IPS DF 4.7 (cell line): ENCODE measurements at regions not wholly inside any gene's neighbourhood (a gene's known extent, or its start where the extent isn't known, plus 50 kb on each side); places are given as distances from the start of the nearest gene placed in this dataset.

Source experiments
- DNase-seq: peaks from one replicate; pipeline ENCODE4 v3.0.0-alpha.2; 2013; ENCODE audit warnings: low spot score; ENCODE audit errors: extremely low read depth

GRCh38 chr2:226531061-226531810 is 268.4 kb downstream of the IRS1 start:
- no peak for DNase-seq

GRCh38 chr2:226529556-226529955 is 270.1 kb downstream of the IRS1 start:
- DNase-seq, result no peak

GRCh38 chr2:226526716-226527115 is 272.9 kb downstream of the IRS1 start:
- no peak for DNase-seq

- no peak for DNase-seq
Measured at GRCh38 chr2:226524381-226524843, 275.2 kb downstream of the IRS1 start.

GRCh38 chr2:226520723-226521122 is 278.9 kb downstream of the IRS1 start:
- no peak for DNase-seq

GRCh38 chr2:226515344-226516055 is 284.1 kb downstream of the IRS1 start:
- DNase-seq, result no peak

GRCh38 chr2:226514895-226515294 is 284.7 kb downstream of the IRS1 start:
- no peak for DNase-seq

GRCh38 chr2:226511311-226511710 is 288.3 kb downstream of the IRS1 start:
- DNase-seq, result no peak

GRCh38 chr2:226508683-226509082 is 290.9 kb downstream of the IRS1 start:
- DNase-seq, result no peak

GRCh38 chr2:226508005-226508404 is 291.6 kb downstream of the IRS1 start:
- DNase-seq, result no peak

- DNase-seq, result no peak
Measured at GRCh38 chr2:226497146-226497909, 302.3 kb downstream of the IRS1 start.

- no peak for DNase-seq
Measured at GRCh38 chr2:226496273-226496550, 303.4 kb downstream of the IRS1 start.

- no peak for DNase-seq
Measured at GRCh38 chr2:226495466-226496272, 304.0 kb downstream of the IRS1 start.

- no peak for DNase-seq
Measured at GRCh38 chr2:226491112-226491511, 308.5 kb downstream of the IRS1 start.

- no peak for DNase-seq
Measured at GRCh38 chr2:226489775-226490541, 309.7 kb downstream of the IRS1 start.

GRCh38 chr2:226488034-226488433 is 311.6 kb downstream of the IRS1 start:
- no peak for DNase-seq

GRCh38 chr2:226487573-226487972 is 312.0 kb downstream of the IRS1 start:
- no peak for DNase-seq

GRCh38 chr2:226483745-226484619 is 315.6 kb downstream of the IRS1 start:
- peak; percentile 75 for DNase-seq

- no peak for DNase-seq
Measured at GRCh38 chr2:226483143-226483542, 316.5 kb downstream of the IRS1 start.
